Kidney (tissue), 13 donors: ENCODE measurements at regions not wholly inside any gene's neighbourhood (a gene's known extent, or its start where the extent isn't known, plus 50 kb on each side); places are given as distances from the start of the nearest gene placed in this dataset.

Experiments
- DNase-seq, 5 donors: peaks; one replicate each; pipeline ENCODE4 v3.0.0-alpha.2; 2013 to 2020
- FAIRE-seq: peaks from 2 replicates; lab custom pipeline; 2012; peaks lifted over from hg19 to GRCh38; lab: Jason Lieb, UNC
- H3K27ac ChIP-seq, 2 donors: one replicate each; pipeline ENCODE4 v1.7.0; 2013; ENCODE audit warnings: low read depth in 2 of 2, low read length in 2 of 2, inconsistent platforms in 1 of 2
- H3K27me3 ChIP-seq: one replicate; pipeline ENCODE4 v1.7.1; 2013; ENCODE audit warnings: low read length, inconsistent platforms; ENCODE audit not compliant: control insufficient read depth, insufficient read depth
- H3K36me3 ChIP-seq, 3 donors: one replicate each; pipeline versions ENCODE4 v1.7.0 to v1.7.1; 2013; ENCODE audit warnings: low read length in 3 of 3, control low read depth in 1 of 3, inconsistent platforms in 1 of 3; ENCODE audit not compliant: insufficient read depth in 3 of 3, control insufficient read depth in 2 of 3
- H3K4me1 ChIP-seq, 3 donors: one replicate each; pipeline versions ENCODE4 v1.7.0 to v1.7.1; 2013; ENCODE audit warnings: low read length in 3 of 3, inconsistent platforms in 1 of 3, low read depth in 1 of 3; ENCODE audit not compliant: control insufficient read depth in 2 of 3, insufficient read depth in 2 of 3
- H3K4me3 ChIP-seq, 3 donors: one replicate each; pipeline versions ENCODE4 v1.7.0 to v1.8.1; 2013; ENCODE audit warnings: low read length in 3 of 3, control low read depth in 1 of 3, inconsistent platforms in 1 of 3
- H3K9ac ChIP-seq, 3 donors: one replicate each; pipeline versions ENCODE4 v1.7.0 to v1.7.1; 2013; ENCODE audit warnings: low read length in 3 of 3, control low read depth in 1 of 3, inconsistent platforms in 1 of 3
- H3K9me3 ChIP-seq, 3 donors: one replicate each; pipeline versions ENCODE4 v1.7.0 to v1.7.1; 2013; ENCODE audit warnings: low read length in 3 of 3, control low read depth in 1 of 3, inconsistent platforms in 1 of 3; ENCODE audit not compliant: control insufficient read depth in 2 of 3, insufficient read depth in 1 of 3
- CTCF ChIP-seq: IDR thresholded peaks from 3 replicates; pipeline ENCODE4 v1.5.1; 2012; ENCODE audit warnings: mild to moderate bottlenecking, moderate library complexity, borderline replicate concordance; ENCODE audit not compliant: insufficient read depth; ENCODE audit errors: extremely low read depth
- intact Hi-C: fragments of 100-400 bp; cut with DNase I; formaldehyde crosslinking; loops from one replicate; pipeline ENCODE4 v1.11.1; 2022
- donor health status: control.
- donor health status: control.
- donor health status: control.
- donor health status: control.
- donor health status: control.
- donor health status: DM: yes; HTN: yes; CAD: no.
- donor health status: Normal renal cell carcinoma (clear cell type).

DNA sequence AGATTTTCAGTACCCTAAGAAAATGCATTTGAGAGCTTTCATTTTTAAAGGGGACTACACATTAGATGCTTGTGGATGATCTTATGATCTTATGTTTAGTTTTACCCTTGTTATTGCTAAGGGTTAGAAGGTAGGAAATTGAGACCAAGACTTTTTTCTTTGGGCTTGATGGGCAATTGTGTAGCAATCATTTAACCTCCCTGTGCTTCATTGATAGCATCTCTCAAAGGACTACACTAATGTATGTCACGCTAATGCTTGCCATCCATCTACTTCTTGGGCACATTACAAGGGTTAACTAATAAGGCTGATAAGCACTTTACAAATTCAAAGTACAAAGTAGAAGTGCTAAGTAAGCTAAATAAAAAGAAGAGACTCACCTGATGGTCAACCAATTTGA lies 189.3 kb upstream of the LRP1B start:
- Histone ChIP-seq H3K27me3 (no peaks in the 10 kb centered on the region), H3K27ac (no peak overlapping the region), H3K9ac (no peak overlapping the region), H3K4me3 (no peak overlapping the region), H3K9me3 (no peaks in the 10 kb centered on the region), H3K36me3 (no peaks in the 10 kb centered on the region), H3K4me1 (no peaks in the 10 kb centered on the region)
- FAIRE-seq: no peak
- intact Hi-C loops: no loop called here
- no peak for TF ChIP-seq CTCF
- DNase-seq: no peak

GRCh38 chr2:142316049-142316448 lies 185.2 kb upstream of the LRP1B start:
- FAIRE-seq (no peak), DNase-seq (no peak)
- Histone ChIP-seq H3K4me1 (no peaks in the 10 kb centered on the region), H3K27ac (no peak overlapping the region), H3K36me3 (no peaks in the 10 kb centered on the region), H3K9ac (no peak overlapping the region), H3K9me3 (no peaks in the 10 kb centered on the region), H3K27me3 (no peaks in the 10 kb centered on the region), H3K4me3 (no peak overlapping the region)
- intact Hi-C loops: no loop called here
- no peak for TF ChIP-seq CTCF

DNA sequence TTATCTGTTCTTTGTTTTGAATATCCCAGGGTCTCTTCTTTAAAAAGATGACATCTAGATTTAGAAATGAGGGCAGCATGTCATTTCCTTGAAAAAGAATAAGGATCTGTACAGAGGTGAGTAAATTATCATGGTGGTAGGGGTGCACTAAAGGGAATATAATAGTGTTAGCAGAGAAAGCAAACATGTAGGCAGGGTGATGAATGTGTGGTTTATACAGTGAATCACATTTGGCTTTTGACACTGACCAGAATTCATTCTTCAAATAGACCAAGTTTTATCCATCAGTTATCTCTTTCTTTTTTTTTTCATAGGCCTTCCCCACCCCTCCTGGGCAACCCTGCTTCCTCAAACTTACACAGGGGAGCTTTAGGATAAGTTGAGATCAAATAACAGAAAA lies 184.5 kb upstream of the LRP1B start:
- no peaks in the 10 kb centered on the region for H3K36me3 ChIP-seq
- H3K27me3 ChIP-seq: no peaks in the 10 kb centered on the region
- no peak for TF ChIP-seq CTCF
- H3K27ac ChIP-seq: no peak overlapping the region
- FAIRE-seq (no peak), DNase-seq (no peak)
- intact Hi-C loops: no loop called here
- H3K9ac ChIP-seq: no peak overlapping the region
- H3K4me1 ChIP-seq: no peaks in the 10 kb centered on the region
- peaks cover 0 to 6% (median 0%) of the 10 kb centered on the region in 3 donors for H3K9me3 ChIP-seq
- H3K4me3 ChIP-seq: no peak overlapping the region

GRCh38 chr2:142314164-142314563 lies 183.3 kb upstream of the LRP1B start:
- no peak for DNase-seq
- TF ChIP-seq CTCF: no peak
- intact Hi-C loops: no loop called here
- no peak for FAIRE-seq
- H3K27me3 ChIP-seq: no peaks in the 10 kb centered on the region
- no peaks in the 10 kb centered on the region for H3K36me3 ChIP-seq
- H3K9ac ChIP-seq: no peak overlapping the region
- H3K4me3 ChIP-seq: no peak overlapping the region
- H3K9me3 ChIP-seq: peaks cover 0 to 9% (median 0%) of the 10 kb centered on the region in 3 donors
- H3K4me1 ChIP-seq: no peaks in the 10 kb centered on the region
- no peak overlapping the region for H3K27ac ChIP-seq
